ENCODE measurements at regions not wholly inside any gene's neighbourhood (a gene's known extent, or its start where the extent isn't known, plus 50 kb on each side); places are given as distances from the start of the nearest gene placed in this dataset.

DNA sequence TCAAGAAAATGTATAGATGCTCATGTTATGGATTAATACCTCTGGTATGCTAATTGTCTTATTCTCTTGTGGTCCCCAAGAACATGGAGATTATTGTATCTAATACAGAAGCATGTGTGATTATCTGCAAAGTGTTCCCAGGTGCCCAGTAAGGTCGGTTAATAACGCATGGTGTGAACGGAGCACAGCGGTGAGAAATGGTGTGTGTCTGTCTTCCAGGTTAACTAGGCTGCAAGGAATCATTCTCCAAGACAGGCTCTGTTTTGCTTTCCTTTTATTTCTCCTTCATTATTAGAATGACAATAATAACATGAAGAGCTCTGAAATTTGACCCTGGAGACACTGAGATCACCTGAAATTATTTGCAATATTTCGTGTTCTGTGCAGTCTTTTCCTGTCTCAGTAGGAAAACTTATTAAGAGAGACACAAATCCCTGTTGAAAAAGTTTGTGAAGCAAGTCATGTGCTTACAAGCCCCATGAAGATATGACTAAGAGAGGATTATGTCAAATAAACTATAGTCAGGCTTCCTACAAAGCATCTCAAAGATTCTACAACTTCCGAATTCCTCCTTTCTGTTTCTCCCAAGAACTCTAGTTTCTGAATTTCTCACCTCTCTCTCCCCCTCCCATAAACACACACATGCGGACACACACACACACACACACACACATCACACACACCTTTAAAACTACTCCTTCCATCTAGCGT lies 230.9 kb downstream of the HS3ST1 start:
- H3K27me3 ChIP-seq (ENCODE audit: insufficient read depth, poor library complexity, severe bottlenecking) = no peaks in the 10 kb centered on the region

GRCh38 chr4:11196927-11197522 lies 231.7 kb downstream of the HS3ST1 start:
- no peak for ATAC-seq (ENCODE audit: low read depth)

More for the DNA sequence above, 230.9 kb downstream of the HS3ST1 start:
- ATAC-seq (ENCODE audit: low read depth) = no peak
- H3K27ac ChIP-seq (ENCODE audit: poor library complexity, severe bottlenecking) = no peak overlapping the region
- H3K36me3 ChIP-seq (ENCODE audit: low read depth) = no peaks in the 10 kb centered on the region
- no peaks in the 10 kb centered on the region for H3K9me3 ChIP-seq (ENCODE audit: severe bottlenecking)
- no peak overlapping the region for H3K4me3 ChIP-seq (ENCODE audit: severe bottlenecking)
- DNase-seq (ENCODE audit: low spot score) = no peak
- H3K4me1 ChIP-seq (ENCODE audit: insufficient read depth, poor library complexity, severe bottlenecking) = no peaks in the 10 kb centered on the region
- TF ChIP-seq, protein P1, sequence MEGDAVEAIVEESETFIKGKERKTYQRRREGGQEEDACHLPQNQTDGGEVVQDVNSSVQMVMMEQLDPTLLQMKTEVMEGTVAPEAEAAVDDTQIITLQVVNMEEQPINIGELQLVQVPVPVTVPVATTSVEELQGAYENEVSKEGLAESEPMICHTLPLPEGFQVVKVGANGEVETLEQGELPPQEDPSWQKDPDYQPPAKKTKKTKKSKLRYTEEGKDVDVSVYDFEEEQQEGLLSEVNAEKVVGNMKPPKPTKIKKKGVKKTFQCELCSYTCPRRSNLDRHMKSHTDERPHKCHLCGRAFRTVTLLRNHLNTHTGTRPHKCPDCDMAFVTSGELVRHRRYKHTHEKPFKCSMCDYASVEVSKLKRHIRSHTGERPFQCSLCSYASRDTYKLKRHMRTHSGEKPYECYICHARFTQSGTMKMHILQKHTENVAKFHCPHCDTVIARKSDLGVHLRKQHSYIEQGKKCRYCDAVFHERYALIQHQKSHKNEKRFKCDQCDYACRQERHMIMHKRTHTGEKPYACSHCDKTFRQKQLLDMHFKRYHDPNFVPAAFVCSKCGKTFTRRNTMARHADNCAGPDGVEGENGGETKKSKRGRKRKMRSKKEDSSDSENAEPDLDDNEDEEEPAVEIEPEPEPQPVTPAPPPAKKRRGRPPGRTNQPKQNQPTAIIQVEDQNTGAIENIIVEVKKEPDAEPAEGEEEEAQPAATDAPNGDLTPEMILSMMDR (IDR thresholded peaks at IDR 0.05; ENCODE audit: poor library complexity, severe bottlenecking) = no peak

DNA sequence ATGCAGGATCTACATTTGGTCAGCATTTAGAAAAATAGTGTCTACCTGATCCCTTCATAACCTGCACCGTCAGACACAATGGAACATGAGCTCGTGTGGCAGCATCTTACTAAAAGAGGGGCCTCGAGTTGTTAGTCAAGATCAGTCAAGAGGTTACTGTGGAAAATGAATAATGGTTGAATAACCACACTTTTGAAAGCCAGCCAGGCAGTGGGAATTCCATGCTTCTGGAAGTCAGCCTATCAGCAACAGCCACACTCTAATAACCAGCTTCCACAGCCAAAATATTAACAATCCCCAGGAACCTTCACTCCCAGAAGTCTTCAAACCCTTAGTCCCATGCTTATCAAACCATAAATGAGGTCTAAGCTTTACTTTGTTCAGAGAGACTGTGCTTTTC lies 234.3 kb downstream of the HS3ST1 start:
- no peaks in the 10 kb centered on the region for H3K9me3 ChIP-seq (ENCODE audit: severe bottlenecking)
- H3K4me1 ChIP-seq (ENCODE audit: insufficient read depth, poor library complexity, severe bottlenecking) = no peaks in the 10 kb centered on the region
- TF ChIP-seq, protein P1 (IDR thresholded peaks at IDR 0.05; ENCODE audit: poor library complexity, severe bottlenecking) = no peak
- H3K36me3 ChIP-seq (ENCODE audit: low read depth) = no peaks in the 10 kb centered on the region
- H3K4me3 ChIP-seq (ENCODE audit: severe bottlenecking) = no peak overlapping the region
- ATAC-seq (ENCODE audit: low read depth) = no peak
- H3K27ac ChIP-seq (ENCODE audit: poor library complexity, severe bottlenecking) = no peak overlapping the region
- H3K27me3 ChIP-seq (ENCODE audit: insufficient read depth, poor library complexity, severe bottlenecking) = no peaks in the 10 kb centered on the region
- no peak for DNase-seq (ENCODE audit: low spot score)

More at GRCh38 chr4:11196927-11197522, 231.7 kb downstream of the HS3ST1 start:
- Histone ChIP-seq H3K27ac (ENCODE audit: poor library complexity, severe bottlenecking) (no peak overlapping the region), H3K9me3 (ENCODE audit: severe bottlenecking) (no peaks in the 10 kb centered on the region), H3K36me3 (ENCODE audit: low read depth) (no peaks in the 10 kb centered on the region), H3K4me3 (ENCODE audit: severe bottlenecking) (no peak overlapping the region), H3K27me3 (ENCODE audit: insufficient read depth, poor library complexity, severe bottlenecking) (no peaks in the 10 kb centered on the region), H3K4me1 (ENCODE audit: insufficient read depth, poor library complexity, severe bottlenecking) (no peaks in the 10 kb centered on the region)
- TF ChIP-seq, protein P1 (IDR thresholded peaks at IDR 0.05; ENCODE audit: poor library complexity, severe bottlenecking) = no peak
- no peak for DNase-seq (ENCODE audit: low spot score)

- TF ChIP-seq, protein P1 (IDR thresholded peaks at IDR 0.05; ENCODE audit: poor library complexity, severe bottlenecking) = no peak
- H3K4me1 ChIP-seq (ENCODE audit: insufficient read depth, poor library complexity, severe bottlenecking) = no peaks in the 10 kb centered on the region
- no peak overlapping the region for H3K4me3 ChIP-seq (ENCODE audit: severe bottlenecking)
- H3K27me3 ChIP-seq (ENCODE audit: insufficient read depth, poor library complexity, severe bottlenecking) = no peaks in the 10 kb centered on the region
- no peak overlapping the region for H3K27ac ChIP-seq (ENCODE audit: poor library complexity, severe bottlenecking)
- H3K9me3 ChIP-seq (ENCODE audit: severe bottlenecking) = no peaks in the 10 kb centered on the region
- no peaks in the 10 kb centered on the region for H3K36me3 ChIP-seq (ENCODE audit: low read depth)
- ATAC-seq (ENCODE audit: low read depth) = no peak
- DNase-seq (ENCODE audit: low spot score) = no peak
These were observed 238.9 kb downstream of the HS3ST1 start for GRCh38 chr4:11189756-11190155.

DNA sequence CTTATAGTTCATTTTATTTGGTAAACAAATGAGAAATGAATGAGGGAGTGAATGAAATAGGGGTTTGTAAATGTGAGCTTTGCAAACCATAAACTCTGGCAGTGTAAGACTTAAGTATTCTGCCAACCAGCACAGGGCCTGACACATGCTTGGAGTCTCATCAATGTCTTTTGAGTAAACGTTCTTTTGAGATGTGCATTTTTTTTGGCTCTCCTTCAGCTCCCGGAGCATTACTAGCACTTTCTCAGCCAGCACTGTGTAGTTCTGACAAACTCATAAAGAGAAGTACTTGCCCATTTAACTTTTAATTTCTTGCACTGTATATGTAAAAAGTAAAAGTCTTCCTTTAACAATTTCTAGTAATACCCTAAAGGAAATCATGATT lies 245.3 kb downstream of the HS3ST1 start:
- Histone ChIP-seq H3K36me3 (ENCODE audit: low read depth) (no peaks in the 10 kb centered on the region), H3K9me3 (ENCODE audit: severe bottlenecking) (no peaks in the 10 kb centered on the region), H3K27ac (ENCODE audit: poor library complexity, severe bottlenecking) (no peak overlapping the region), H3K27me3 (ENCODE audit: insufficient read depth, poor library complexity, severe bottlenecking) (no peaks in the 10 kb centered on the region), H3K4me3 (ENCODE audit: severe bottlenecking) (no peak overlapping the region), H3K4me1 (ENCODE audit: insufficient read depth, poor library complexity, severe bottlenecking) (no peaks in the 10 kb centered on the region)
- TF ChIP-seq, protein P1 (IDR thresholded peaks at IDR 0.05; ENCODE audit: poor library complexity, severe bottlenecking) = no peak
- DNase-seq (ENCODE audit: low spot score) (no peak), ATAC-seq (ENCODE audit: low read depth) (no peak)

All from RWPE2 (cell line).